NT2/D1 (cell line): ENCODE measurements at regions not wholly inside any gene's neighbourhood (a gene's known extent, or its start where the extent isn't known, plus 50 kb on each side); places are given as distances from the start of the nearest gene placed in this dataset.

ENCODE experiments used
- SUZ12 ChIP-seq: IDR thresholded peaks from 2 replicates; pipeline ENCODE4 v1.6.1; 2011; ENCODE audit not compliant: insufficient read length, insufficient read depth; ENCODE audit errors: extremely low read depth
- YY1 ChIP-seq: IDR thresholded peaks from 2 replicates; pipeline ENCODE4 v1.6.1; 2011; ENCODE audit not compliant: insufficient read length, insufficient read depth
- ZNF274 ChIP-seq: IDR thresholded peaks from 2 replicates; pipeline ENCODE4 v1.6.1; 2011; ENCODE audit warnings: mild to moderate bottlenecking, low read depth, low read length

DNA sequence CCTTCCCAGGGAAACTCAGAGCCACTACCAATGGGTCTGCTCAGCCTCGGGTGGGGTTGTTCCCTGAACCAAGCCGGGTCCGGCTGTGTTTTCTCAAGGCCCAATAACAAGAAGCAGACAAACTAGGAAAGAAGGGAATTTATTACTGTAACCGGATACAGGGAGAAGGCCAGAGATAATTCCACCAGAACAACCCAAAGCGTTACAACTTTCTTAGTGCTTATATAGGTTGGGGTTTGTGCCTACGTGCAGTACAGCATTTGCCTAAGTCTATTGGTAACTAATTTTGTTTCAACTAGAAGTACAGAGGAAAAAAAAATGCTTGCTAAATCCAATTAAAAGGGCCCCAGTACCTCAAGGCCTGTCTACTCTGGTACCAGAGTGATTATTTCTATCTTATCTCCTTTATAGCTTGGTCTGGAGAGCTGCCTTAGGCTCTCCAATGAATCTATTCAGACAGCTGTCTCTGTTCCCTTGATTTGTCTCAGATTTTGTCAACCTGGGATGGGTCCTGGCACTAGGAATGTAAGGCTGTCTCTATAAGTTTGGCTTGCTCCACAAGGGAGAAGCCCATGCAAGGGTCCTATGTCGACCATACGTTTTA is 57.3 kb upstream of the CCDC190 start:
- TF ChIP-seq ZNF274 = no peak
- TF ChIP-seq SUZ12 = no peak
- TF ChIP-seq YY1 = no peak
